Activated CD4-positive, CD25-positive, alpha-beta regulatory T cell (primary cell): ENCODE measurements at regions not wholly inside any gene's neighbourhood (a gene's known extent, or its start where the extent isn't known, plus 50 kb on each side); places are given as distances from the start of the nearest gene placed in this dataset.
"Not testable (repeated sequence)": the region's sequence is repeated elsewhere in the genome, so short reads cannot be mapped to it uniquely, and the experiment has no call there.

ENCODE experiments used
- DNase-seq, 4 experiments: peaks; one replicate each; lab custom pipeline; 2025; lab: John Stamatoyannopoulos, UW

- DNase-seq, result no peak
Observed at GRCh38 chr10:9848981-9849380, 1168.7 kb upstream of the CELF2 start.

GRCh38 chr10:9850415-9850814 lies 1167.3 kb upstream of the CELF2 start:
- no peak for DNase-seq

GRCh38 chr10:9851808-9852207 lies 1165.9 kb upstream of the CELF2 start:
- DNase-seq, result no peak

- DNase-seq, result no peak
Observed at GRCh38 chr10:9853405-9854355, 1164.0 kb upstream of the CELF2 start.

GRCh38 chr10:9855451-9855850 lies 1162.2 kb upstream of the CELF2 start:
- not testable (repeated sequence) for DNase-seq

GRCh38 chr10:9858816-9859215 lies 1158.9 kb upstream of the CELF2 start:
- no peak for DNase-seq

GRCh38 chr10:9860045-9860444 lies 1157.6 kb upstream of the CELF2 start:
- DNase-seq, result no peak

GRCh38 chr10:9863559-9864121 lies 1154.0 kb upstream of the CELF2 start:
- no peak for DNase-seq

GRCh38 chr10:9868499-9868898 lies 1149.2 kb upstream of the CELF2 start:
- DNase-seq, result no peak

- DNase-seq, result no peak
Observed at GRCh38 chr10:9869205-9869604, 1148.5 kb upstream of the CELF2 start.

- DNase-seq, result no peak
Observed at GRCh38 chr10:9869606-9870176, 1148.0 kb upstream of the CELF2 start.

- no peak for DNase-seq
Observed at GRCh38 chr10:9875353-9875752, 1142.3 kb upstream of the CELF2 start.

- no peak for DNase-seq
Observed at GRCh38 chr10:9877978-9878377, 1139.7 kb upstream of the CELF2 start.

GRCh38 chr10:9878383-9878782 lies 1139.3 kb upstream of the CELF2 start:
- DNase-seq, result no peak

GRCh38 chr10:9885761-9886160 lies 1131.9 kb upstream of the CELF2 start:
- no peak for DNase-seq

GRCh38 chr10:9886772-9887171 lies 1130.9 kb upstream of the CELF2 start:
- DNase-seq, result no peak

GRCh38 chr10:9895453-9895852 lies 1122.2 kb upstream of the CELF2 start:
- no peak for DNase-seq

GRCh38 chr10:9895981-9896380 lies 1121.7 kb upstream of the CELF2 start:
- no peak for DNase-seq

- DNase-seq, result no peak
Observed at GRCh38 chr10:9898633-9899395, 1118.9 kb upstream of the CELF2 start.

GRCh38 chr10:9900751-9901150 lies 1116.9 kb upstream of the CELF2 start:
- DNase-seq, result no peak

GRCh38 chr10:9901971-9902370 lies 1115.7 kb upstream of the CELF2 start:
- no peak for DNase-seq

- DNase-seq, result no peak
Observed at GRCh38 chr10:9910446-9910845, 1107.2 kb upstream of the CELF2 start.
